Keratinocyte (primary cell): ENCODE measurements at regions not wholly inside any gene's neighbourhood (a gene's known extent, or its start where the extent isn't known, plus 50 kb on each side); places are given as distances from the start of the nearest gene placed in this dataset.

Experiments used
- EZH2 ChIP-seq: IDR thresholded peaks from one replicate; pipeline ENCODE4 v1.6.1; 2012; ENCODE audit warnings: inconsistent platforms, mild to moderate bottlenecking, low read length, moderate library complexity
- TF ChIP-seq, protein P1 (sequence below), 3 experiments: IDR thresholded peaks in 1 of 3; conservative IDR thresholded peaks in 1 of 3; optimal IDR thresholded peaks in 1 of 3; 2 replicates in 2 of 3; 3 replicates in 1 of 3; pipeline versions ENCODE3 to v1.5.1; 2011; ENCODE audit warnings: low read length in 3 of 3, mild to moderate bottlenecking in 3 of 3, moderate library complexity in 2 of 3, control low read depth in 1 of 3, inconsistent platforms in 1 of 3; ENCODE audit not compliant: insufficient read depth in 2 of 3; ENCODE audit errors: extremely low read depth in 1 of 3

DNA sequence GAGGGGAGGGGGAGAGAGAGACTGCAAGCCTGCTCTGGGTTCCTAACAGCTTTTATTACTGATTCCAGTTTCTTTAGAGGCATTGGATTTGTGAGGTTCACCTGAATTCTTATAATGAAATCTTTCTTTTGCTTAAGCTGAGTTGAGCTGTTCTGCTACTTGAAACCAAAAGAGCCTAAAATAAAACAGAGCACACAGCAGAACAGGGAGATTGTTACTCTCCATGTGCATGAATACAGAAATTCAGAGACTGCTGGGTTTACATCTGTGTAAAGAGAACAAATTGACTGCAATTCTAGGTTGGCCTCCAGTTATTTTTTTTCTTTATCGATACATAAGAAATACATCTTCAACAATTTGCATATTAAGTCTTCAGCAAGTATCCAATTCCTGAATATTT is 168.8 kb upstream of the NRIP1 start:
- TF ChIP-seq, protein P1, sequence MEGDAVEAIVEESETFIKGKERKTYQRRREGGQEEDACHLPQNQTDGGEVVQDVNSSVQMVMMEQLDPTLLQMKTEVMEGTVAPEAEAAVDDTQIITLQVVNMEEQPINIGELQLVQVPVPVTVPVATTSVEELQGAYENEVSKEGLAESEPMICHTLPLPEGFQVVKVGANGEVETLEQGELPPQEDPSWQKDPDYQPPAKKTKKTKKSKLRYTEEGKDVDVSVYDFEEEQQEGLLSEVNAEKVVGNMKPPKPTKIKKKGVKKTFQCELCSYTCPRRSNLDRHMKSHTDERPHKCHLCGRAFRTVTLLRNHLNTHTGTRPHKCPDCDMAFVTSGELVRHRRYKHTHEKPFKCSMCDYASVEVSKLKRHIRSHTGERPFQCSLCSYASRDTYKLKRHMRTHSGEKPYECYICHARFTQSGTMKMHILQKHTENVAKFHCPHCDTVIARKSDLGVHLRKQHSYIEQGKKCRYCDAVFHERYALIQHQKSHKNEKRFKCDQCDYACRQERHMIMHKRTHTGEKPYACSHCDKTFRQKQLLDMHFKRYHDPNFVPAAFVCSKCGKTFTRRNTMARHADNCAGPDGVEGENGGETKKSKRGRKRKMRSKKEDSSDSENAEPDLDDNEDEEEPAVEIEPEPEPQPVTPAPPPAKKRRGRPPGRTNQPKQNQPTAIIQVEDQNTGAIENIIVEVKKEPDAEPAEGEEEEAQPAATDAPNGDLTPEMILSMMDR (optimal IDR thresholded peaks at IDR 0.05 in 1 of 3, IDR thresholded peaks at IDR 0.05 in 1 of 3, conservative IDR thresholded peaks at IDR 0.05 in 1 of 3; ENCODE audit: extremely low read depth in 1 of 3, insufficient read depth in 2 of 3, low read length in 3 of 3): no peak
- TF ChIP-seq EZH2: no peak
